T1000 (cell line): ENCODE measurements at regions not wholly inside any gene's neighbourhood (a gene's known extent, or its start where the extent isn't known, plus 50 kb on each side); places are given as distances from the start of the nearest gene placed in this dataset.
"Not testable (repeated sequence)": the region's sequence is repeated elsewhere in the genome, so short reads cannot be mapped to it uniquely, and the experiment has no call there.

Experiments used
- DNase-seq: peaks from one replicate; lab custom pipeline; 2025; ENCODE audit warnings: mixed read lengths; lab: John Stamatoyannopoulos, UW

DNA sequence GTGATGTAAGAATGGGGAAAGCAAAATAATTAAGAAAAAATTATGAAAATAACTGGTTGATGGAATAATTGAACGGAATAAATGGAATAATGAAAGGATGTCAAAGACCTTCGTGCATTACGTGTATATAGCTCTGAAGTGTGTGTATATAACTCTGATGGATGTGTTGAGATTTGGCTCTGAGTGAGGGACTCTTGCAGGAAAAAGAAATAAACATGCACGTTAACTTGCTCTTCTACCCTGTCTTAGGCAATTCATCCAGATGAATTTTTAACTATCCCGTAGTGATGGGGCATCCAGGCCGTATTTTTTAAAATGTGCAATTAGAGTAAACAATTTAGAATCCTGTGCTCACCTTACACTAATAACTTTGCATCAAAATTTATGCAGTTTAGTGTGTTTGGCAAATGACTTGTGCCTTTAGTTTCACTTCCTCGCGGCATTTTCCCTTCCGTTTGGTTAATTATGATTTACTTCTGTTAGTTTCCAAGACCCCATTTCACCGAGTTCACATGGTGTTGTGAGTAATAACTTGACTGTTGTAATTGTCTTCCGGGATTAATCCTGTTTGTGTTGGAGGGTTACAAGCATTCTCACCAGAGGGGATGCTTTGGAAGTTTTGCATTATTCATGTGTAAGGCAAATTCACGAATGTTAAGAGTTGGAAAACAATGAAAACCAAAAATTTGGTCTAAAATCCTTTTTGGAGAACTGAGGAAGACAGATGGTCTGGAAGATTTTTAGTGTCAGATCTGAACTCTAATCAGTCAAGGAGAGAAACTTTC is 256.5 kb upstream of the FAT1 start:
- no peak for DNase-seq

- no peak for DNase-seq
These were observed 257.5 kb upstream of the FAT1 start for GRCh38 chr4:186981161-186981560.

DNA sequence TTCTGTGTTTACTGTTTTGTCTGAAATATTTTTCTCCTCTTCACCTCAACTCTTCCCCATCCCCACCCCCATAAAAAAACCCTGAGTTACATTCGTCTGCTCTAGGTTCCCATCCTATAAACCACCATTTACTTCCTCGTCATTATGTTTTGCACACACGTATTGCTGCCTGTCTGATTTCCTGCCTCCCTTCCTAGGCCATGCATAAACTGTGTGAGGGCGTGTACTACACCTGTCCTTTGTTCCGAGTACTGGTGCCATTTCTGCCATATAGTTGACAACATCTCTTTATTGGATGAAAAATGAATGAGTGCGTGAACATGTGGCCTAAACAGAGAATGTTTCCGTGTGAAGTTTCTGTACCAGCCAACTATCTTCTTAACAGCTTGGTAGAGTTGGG is 258.5 kb upstream of the FAT1 start:
- DNase-seq = no peak

GRCh38 chr4:186984105-186984644 is 260.5 kb upstream of the FAT1 start:
- DNase-seq = no peak

GRCh38 chr4:186999686-187000085 is 276.0 kb upstream of the FAT1 start:
- no peak for DNase-seq

DNA sequence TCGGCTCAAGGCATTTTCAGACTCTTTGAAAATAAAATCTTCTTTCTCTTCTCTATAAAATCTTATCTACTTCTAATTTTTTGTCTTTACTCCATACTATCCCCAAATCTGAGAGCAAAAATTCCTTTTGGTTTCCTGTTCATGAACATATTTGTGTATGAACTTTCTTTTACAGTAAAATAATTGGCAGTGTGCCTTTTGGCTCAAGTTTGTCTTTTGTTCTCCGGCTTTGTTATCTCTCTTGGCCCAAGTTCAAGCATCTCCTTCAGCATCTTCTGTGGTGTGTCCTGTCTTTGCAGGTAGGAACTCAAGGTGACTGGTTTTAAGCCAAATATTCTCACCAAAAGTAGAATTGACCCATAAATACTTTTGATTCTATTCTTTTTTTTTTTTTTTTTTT is 276.6 kb upstream of the FAT1 start:
- no peak for DNase-seq

GRCh38 chr4:187002133-187002532 is 278.5 kb upstream of the FAT1 start:
- not testable (repeated sequence) for DNase-seq

DNA sequence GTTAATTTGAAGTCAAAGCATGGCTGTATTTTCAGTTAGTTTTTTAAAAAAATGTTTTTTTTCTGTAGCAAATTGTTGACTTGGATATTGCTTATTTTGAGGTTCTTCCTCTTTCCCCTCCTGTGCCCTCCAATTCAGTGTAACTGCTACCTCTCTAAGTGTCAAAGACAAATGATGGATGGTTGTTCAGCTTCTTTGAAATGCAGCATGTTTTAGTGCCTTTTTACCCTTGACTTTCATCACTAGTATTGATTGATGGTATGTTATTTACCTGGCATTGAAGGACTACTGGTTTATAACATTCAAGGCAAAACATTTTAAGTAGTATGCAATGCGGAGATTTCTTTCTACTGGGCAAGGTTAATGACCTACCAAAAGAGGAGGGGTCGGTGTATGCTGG is 281.0 kb upstream of the FAT1 start:
- no peak for DNase-seq

- no peak for DNase-seq
These were observed 282.5 kb upstream of the FAT1 start for GRCh38 chr4:187006189-187006618.

DNA sequence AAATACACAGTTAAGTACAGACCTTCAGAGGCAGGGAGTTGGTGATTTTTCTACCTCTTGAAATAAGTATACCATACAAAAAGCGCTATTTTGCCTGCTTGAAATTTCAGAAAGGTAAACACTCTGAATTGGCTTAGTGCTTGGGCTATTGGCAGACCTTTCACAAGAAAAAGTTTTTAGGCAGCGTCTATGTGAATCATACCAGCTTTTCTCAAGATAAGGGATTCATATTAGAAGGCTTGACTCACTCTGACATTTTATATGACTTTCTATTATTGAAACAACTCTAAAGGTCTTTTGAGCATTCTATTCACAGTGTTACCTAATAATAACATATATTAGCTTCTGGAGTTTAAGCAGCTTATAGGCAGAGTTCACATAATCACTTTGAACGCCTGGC is 286.4 kb upstream of the FAT1 start:
- no peak for DNase-seq

GRCh38 chr4:187016101-187016500 is 292.4 kb upstream of the FAT1 start:
- no peak for DNase-seq

GRCh38 chr4:187017147-187017546 is 293.5 kb upstream of the FAT1 start:
- no peak for DNase-seq

- DNase-seq = no peak
These were observed 296.2 kb upstream of the FAT1 start for GRCh38 chr4:187019896-187020295.

DNA sequence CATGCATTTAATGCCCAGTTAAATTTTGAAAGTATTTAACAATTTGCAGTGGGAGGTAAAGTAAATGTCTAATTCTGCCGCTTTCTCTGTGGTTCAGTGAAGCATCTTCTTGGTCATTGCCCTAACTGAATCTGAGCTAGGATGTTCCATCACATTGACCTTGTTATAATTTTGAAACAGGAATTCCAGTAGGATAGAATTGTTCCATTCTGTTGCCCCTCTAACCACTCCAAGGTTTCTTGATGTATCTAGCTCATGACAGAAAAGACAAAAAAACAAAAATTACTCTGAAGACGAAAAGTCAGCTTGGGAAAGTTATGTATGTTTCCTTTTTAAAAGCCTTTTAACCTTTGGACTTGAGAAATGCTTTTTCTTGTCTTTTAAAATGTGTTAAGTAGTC is 297.0 kb upstream of the FAT1 start:
- no peak for DNase-seq

DNA sequence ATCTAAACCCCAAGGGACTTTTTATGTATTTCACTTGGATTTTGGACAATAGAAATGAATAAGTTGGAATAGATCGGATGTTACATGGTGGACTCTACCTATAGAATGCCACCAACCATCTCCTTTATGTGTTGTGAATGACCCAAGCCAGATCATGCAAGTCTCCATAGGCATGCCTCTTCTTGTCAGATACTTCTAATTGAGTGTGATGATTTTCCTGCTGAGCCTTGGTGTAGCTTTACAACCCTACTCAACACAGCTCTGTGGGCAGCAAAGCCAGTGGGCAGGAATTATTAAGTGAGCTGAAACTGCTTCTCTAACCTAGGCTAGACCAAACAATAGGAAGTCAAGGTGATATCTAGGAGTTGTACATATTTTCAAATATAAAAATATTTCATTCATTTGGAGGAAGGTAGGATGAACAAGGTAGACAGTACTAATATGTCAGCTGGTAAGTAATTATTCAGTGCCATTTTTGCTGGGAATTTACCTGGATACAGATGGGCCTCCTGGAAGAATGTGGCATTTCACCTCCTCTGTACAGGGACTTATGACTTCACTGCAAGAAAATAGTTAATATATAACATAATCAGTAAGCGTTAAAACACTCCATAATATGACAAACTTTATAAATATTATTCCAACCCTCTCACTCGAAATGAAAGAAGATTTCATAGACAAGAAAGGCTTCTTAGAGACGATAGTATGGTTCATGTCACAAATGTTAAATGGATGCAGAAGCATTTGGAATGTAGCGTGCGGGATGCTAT is 298.0 kb upstream of the FAT1 start:
- DNase-seq = no peak

DNA sequence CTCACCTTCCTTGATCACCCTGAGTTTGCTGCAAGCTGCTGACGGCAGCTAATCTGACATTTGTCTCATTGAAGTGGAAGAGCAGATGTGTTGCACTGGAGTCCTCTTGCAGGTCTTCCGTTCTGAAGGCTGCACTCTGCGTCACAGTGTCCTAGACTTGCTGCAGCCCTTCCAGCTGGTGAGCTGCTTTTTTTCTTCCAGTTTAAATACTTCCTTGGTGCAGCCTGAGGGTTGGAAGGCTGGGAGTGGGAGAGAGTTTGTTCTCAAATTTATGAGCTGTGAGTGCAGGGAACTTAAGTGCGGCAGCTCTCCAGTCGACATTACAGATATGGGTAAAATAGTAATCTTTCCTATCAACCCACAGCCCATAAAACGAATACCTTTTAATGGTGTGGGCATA is 303.6 kb upstream of the FAT1 start:
- DNase-seq = no peak

DNA sequence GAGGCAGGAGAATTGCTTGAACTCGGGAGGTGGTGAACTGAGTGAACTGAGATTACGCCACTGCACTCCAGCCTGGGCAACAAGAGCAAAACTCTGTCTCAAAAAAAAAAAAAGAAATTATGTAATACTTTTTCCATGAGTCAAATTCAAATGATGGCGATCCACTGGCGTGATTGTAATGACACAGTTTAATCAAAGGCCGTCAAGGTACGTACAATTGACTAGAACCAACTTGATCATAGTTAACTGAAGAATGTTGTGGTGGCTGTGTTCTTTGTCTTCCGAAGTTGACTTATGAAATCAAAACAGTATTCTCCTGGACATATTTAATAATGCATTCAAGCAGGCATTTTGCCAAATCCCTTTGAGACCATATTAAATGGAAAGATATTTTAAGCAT is 318.6 kb upstream of the FAT1 start:
- no peak for DNase-seq

DNA sequence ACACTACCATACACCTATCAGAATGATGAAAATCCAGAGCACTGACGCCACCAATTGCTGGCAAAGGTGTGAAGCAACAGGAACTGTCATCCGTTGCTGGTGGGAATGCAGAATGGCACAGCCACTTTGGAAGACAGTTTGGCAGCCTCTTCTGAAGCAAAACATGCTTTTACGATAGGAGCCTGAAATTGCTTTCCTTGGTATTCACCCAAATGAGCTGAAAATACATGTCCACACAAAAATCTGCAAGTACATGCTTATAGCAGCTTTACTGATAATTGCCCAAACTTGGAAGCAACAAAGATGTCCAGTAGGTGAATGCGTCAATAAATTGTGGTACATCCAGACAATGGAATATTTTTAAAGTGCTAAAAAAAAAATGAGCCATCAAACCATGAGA is 322.8 kb upstream of the FAT1 start:
- DNase-seq = no peak

DNA sequence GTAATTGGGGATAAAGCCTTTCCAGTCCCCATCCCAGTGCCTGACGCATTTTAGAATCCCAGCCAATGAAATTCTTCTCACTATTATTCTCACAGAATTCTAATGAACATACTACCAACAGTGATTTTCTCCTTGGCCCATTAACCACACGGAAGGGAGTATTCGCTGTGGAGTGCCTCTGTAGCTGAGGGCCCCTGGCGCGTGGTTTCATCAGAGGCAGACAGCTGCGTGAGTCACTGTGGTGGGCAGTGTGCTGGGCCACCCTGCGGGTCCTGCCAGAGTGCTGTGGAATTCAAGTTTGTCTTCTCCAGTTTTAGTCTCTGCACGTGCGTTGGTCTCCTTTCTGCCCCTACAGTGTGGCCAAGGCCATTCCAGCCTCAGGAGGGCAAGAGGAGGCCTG is 335.4 kb upstream of the FAT1 start:
- no peak for DNase-seq

- DNase-seq = no peak
These were observed 336.2 kb upstream of the FAT1 start for GRCh38 chr4:187059895-187060294.

DNA sequence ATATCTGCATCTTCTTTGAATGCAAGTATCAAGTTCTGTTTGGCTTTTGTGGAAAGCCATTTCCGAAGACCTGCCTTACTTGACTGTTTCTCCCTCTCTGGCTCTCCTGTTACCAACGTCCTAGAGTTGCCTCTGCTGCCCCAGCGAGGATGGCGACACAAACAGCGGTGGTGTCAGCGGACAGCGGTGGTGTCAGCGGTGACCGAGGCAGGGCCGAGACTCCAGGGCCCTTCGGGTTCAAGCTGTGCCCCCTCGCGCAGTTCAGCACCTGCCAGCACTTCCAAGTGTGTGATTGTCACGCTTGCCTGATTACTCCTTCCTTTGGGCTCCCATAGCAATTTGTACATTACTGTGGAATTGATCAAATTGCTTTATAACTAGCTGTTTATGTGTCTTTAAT is 336.9 kb upstream of the FAT1 start:
- DNase-seq = no peak

DNA sequence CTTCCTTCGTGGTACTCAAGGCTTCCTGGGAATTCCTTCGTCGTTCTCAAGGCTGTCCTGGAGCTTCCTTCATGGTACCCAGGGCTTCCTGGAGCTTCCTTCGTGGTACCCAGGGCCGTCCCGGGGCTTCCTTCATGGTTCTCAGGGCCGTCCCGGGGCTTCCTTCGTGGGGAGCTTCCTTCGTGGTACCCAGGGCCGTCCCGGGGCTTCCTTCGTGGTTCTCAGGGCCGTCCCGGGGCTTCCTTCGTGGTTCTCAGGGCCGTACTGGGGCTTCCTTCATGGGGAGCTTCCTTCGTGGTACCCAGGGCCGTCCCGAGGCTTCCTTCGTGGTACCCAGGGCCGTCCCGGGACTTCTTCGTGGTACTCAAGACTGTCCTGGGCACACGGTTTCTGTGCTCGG is 339.6 kb upstream of the FAT1 start:
- no peak for DNase-seq

DNA sequence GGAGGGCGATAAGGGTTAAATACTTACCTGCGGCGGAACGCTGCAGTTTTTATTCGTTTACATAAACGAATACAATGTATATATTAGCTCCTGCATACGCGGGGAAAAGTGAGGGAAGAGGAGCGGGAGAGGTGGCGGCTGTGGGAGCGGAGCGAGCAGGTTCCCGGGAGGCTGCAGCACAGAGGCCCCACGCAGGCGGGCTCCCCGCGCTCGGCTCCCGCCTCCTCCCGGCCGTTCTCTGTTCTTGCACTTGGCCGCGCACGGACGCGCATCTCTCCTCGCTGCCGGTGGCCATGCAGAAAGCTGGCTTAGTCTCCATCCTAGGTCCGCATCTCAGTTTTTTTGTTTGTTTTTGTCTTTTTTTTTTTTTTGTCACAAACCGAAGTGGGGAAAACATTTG is 340.4 kb upstream of the FAT1 start:
- DNase-seq = no peak
